ENCODE measurements at regions not wholly inside any gene's neighbourhood (a gene's known extent, or its start where the extent isn't known, plus 50 kb on each side); places are given as distances from the start of the nearest gene placed in this dataset.

GRCh38 chr17:55964191-55964590 lies 189.1 kb upstream of the ANKFN1 start (continued):
- TF ChIP-seq CBX5 (IDR thresholded peaks at IDR 0.05; ENCODE audit: low read depth), result no peak
- TF ChIP-seq MEF2A (IDR thresholded peaks at IDR 0.05; ENCODE audit: insufficient read depth, low read depth, low read length), result no peak
- TF ChIP-seq POLR2AphosphoS2 (IDR thresholded peaks at IDR 0.05; ENCODE audit: low read depth, low read length), result no peak

- no peak for FAIRE-seq
- SMC1A ChIA-PET (ENCODE audit: uncharacterized antibody, unreplicated experiment), result no interaction called here
These were observed 188.2 kb upstream of the ANKFN1 start for GRCh38 chr17:55965051-55965450.

More at GRCh38 chr17:55965051-55965450, 188.2 kb upstream of the ANKFN1 start:
- no peaks in the 10 kb centered on the region; a peak in 1 of 4 replicates for H3K27me3 ChIP-seq (replicated peaks in 1 of 2; ENCODE audit: control insufficient read depth in 2 of 2, insufficient read depth in 2 of 2, low read length in 1 of 2)
- H3K27ac ChIP-seq (ENCODE audit: control insufficient read depth, insufficient read depth), result no peak overlapping the region
- POLR2A ChIA-PET, result no interaction called here
- H3K4me3 ChIP-seq, result no peak overlapping the region
- in situ Hi-C loops (cut with MboI), result no loop called here
- no peaks in the 10 kb centered on the region for H3K36me3 ChIP-seq (ENCODE audit: control insufficient read depth in 2 of 2, insufficient read depth in 2 of 2, low read length in 1 of 2)
- CTCF ChIA-PET, result no interaction called here
- H3K4me2 ChIP-seq (ENCODE audit: control insufficient read depth, insufficient read depth), result no peak overlapping the region
- ATAC-seq, result no peak
- TF ChIP-seq ESRRA (IDR thresholded peaks at IDR 0.05; ENCODE audit: low read length) (no peak), RFX5 (IDR thresholded peaks at IDR 0.05; ENCODE audit: low read depth, low read length) (no peak), MYC (IDR thresholded peaks at IDR 0.05; ENCODE audit: insufficient read depth, insufficient read length, insufficient replicate concordance, low read length, severe bottlenecking) (no peak), ZBTB11 (CRISPR knock-in tag; IDR thresholded peaks at IDR 0.05) (no peak), MLLT1 (IDR thresholded peaks at IDR 0.05) (no peak), TCF7 (IDR thresholded peaks at IDR 0.05; ENCODE audit: borderline replicate concordance) (no peak), NR2C2 (IDR thresholded peaks at IDR 0.05; ENCODE audit: borderline replicate concordance, control insufficient read depth, insufficient read length, low read depth) (no peak), STAT1 (conservative IDR thresholded peaks at IDR 0.05) (no peak), IRF4 (IDR thresholded peaks at IDR 0.05; ENCODE audit: low read depth, low read length) (no peak), ZNF207 (IDR thresholded peaks at IDR 0.05; ENCODE audit: borderline replicate concordance) (no peak), CHD2 (IDR thresholded peaks at IDR 0.05; ENCODE audit: borderline replicate concordance, low read depth, low read length) (no peak)
- H2AFZ ChIP-seq (ENCODE audit: control insufficient read depth, low read depth, low read length), result no peak overlapping the region
- H3K9ac ChIP-seq (ENCODE audit: control insufficient read depth, insufficient read depth, low read length), result no peak overlapping the region
- no peak for DNase-seq (ENCODE audit: low read depth, low spot score)
- no TSS peak for BruUV-seq (replicated peaks)
- H3K4me1 ChIP-seq (ENCODE audit: control insufficient read depth, insufficient read depth, low read length), result no peaks in the 10 kb centered on the region
- RAD21 ChIA-PET (ENCODE audit: unreplicated experiment), result no interaction called here
- intact Hi-C loops (cut with micrococcal nuclease; ENCODE audit: unreplicated experiment), result no loop called here
- H3K9me3 ChIP-seq (replicated peaks; ENCODE audit: control insufficient read depth, insufficient read depth, low read length), result no peaks in the 10 kb centered on the region
- no peaks in the 10 kb centered on the region for H3K79me2 ChIP-seq (ENCODE audit: control insufficient read depth, insufficient read depth, low read length)
- H4K20me1 ChIP-seq (ENCODE audit: control insufficient read depth, insufficient read depth), result no peaks in the 10 kb centered on the region
